ENCODE measurements at regions not wholly inside any gene's neighbourhood (a gene's known extent, or its start where the extent isn't known, plus 50 kb on each side); places are given as distances from the start of the nearest gene placed in this dataset.

DNA sequence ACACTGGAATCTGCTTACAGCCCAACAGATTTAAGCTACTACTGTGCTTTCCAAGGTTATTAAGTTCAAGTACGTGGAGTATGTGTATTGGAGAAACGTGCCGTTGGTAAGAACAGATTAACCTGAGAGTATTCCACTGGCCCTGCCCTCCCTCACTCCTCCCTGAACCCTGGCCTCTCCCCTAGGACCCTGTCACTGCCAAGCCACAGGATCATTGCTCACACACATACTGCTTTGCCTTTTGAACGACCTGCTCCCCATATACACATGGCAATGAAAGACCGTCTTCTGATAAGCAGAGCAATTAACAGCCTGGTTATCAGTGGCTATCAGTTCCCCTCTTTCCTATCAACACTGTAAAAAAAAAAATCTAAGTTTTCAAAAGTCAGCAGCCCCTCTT lies 458.9 kb upstream of the DYNLRB2 start:
- ATAC-seq: no peak
- intact Hi-C loops (cut with micrococcal nuclease): loop anchor here (5.0 kb wide), 1 partner anchor 1375 kb away; no protein-coding TSS in a partner anchor
- TF ChIP-seq, protein P1, sequence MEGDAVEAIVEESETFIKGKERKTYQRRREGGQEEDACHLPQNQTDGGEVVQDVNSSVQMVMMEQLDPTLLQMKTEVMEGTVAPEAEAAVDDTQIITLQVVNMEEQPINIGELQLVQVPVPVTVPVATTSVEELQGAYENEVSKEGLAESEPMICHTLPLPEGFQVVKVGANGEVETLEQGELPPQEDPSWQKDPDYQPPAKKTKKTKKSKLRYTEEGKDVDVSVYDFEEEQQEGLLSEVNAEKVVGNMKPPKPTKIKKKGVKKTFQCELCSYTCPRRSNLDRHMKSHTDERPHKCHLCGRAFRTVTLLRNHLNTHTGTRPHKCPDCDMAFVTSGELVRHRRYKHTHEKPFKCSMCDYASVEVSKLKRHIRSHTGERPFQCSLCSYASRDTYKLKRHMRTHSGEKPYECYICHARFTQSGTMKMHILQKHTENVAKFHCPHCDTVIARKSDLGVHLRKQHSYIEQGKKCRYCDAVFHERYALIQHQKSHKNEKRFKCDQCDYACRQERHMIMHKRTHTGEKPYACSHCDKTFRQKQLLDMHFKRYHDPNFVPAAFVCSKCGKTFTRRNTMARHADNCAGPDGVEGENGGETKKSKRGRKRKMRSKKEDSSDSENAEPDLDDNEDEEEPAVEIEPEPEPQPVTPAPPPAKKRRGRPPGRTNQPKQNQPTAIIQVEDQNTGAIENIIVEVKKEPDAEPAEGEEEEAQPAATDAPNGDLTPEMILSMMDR (IDR thresholded peaks at IDR 0.05): no peak
- no peaks in the 10 kb centered on the region for H3K9me3 Mint-ChIP-seq
- H3K27me3 ChIP-seq (ENCODE audit: control insufficient read depth, insufficient read depth, low read length): no peaks in the 10 kb centered on the region
- H3K36me3 ChIP-seq (ENCODE audit: control insufficient read depth, insufficient read depth, low read length): no peaks in the 10 kb centered on the region
- no peak overlapping the region for H3K27ac Mint-ChIP-seq
- no peak overlapping the region for H3K4me3 Mint-ChIP-seq
- no peaks in the 10 kb centered on the region for H3K9me3 ChIP-seq (ENCODE audit: control insufficient read depth, insufficient read depth, low read length)
- no peak overlapping the region for H3K4me3 ChIP-seq (ENCODE audit: low read length)
- H3K36me3 Mint-ChIP-seq: no peaks in the 10 kb centered on the region
- DNase-seq: no peak
- peaks cover 4 to 6% of the 10 kb centered on the region in 2 donors for H3K27me3 Mint-ChIP-seq (ENCODE audit: low read depth in 2 of 2)
- WGBS (ENCODE audit: insufficient coverage): 83% methylated on average over 4 of the region's 5 CpGs
- H3K4me1 ChIP-seq (ENCODE audit: control insufficient read depth, insufficient read depth, low read length): no peaks in the 10 kb centered on the region
- H3K4me1 Mint-ChIP-seq: no peaks in the 10 kb centered on the region
- no peak overlapping the region for H3K27ac ChIP-seq (ENCODE audit: low read length)

DNA sequence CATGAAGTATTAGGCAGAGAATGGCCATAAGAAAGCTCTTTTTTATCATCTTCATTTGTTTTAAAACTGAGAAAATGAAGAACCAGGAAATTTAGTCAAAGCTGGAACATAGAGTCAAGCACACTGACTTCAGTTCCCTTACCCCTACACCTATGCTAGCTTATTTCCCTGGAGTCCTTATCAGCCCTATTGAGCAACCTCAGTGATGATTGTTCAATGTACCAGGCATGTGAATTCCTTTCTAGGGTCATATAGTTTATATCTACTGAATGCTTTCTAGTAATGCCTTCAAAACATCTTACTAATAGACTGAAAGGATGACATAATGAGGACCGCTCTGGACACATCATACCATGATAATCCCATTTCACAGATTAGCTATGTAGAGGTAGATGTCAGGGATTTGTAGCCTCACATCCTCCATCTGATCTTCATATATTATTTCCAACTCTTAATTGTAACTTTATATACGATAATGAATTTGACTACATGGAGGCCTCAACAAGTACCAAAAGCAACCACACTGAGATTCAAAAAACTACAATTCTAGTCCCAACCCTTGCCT lies 460.4 kb upstream of the DYNLRB2 start:
- H3K27ac Mint-ChIP-seq: no peak overlapping the region
- H3K4me3 ChIP-seq (ENCODE audit: low read length): no peak overlapping the region
- no peaks in the 10 kb centered on the region for H3K4me1 Mint-ChIP-seq
- H3K36me3 Mint-ChIP-seq: no peaks in the 10 kb centered on the region
- peaks cover 7 to 10% of the 10 kb centered on the region in 2 donors for H3K27me3 Mint-ChIP-seq (ENCODE audit: low read depth in 2 of 2)
- no peak for DNase-seq
- no peaks in the 10 kb centered on the region for H3K9me3 Mint-ChIP-seq
- H3K9me3 ChIP-seq (ENCODE audit: control insufficient read depth, insufficient read depth, low read length): no peaks in the 10 kb centered on the region
- ATAC-seq: no peak
- H3K27ac ChIP-seq (ENCODE audit: low read length): no peak overlapping the region
- WGBS (ENCODE audit: insufficient coverage): no CpG with 5 or more reads among the region's 2 CpGs
- H3K4me1 ChIP-seq (ENCODE audit: control insufficient read depth, insufficient read depth, low read length): no peaks in the 10 kb centered on the region
- H3K27me3 ChIP-seq (ENCODE audit: control insufficient read depth, insufficient read depth, low read length): no peaks in the 10 kb centered on the region
- TF ChIP-seq, protein P1 (IDR thresholded peaks at IDR 0.05): no peak
- no peak overlapping the region for H3K4me3 Mint-ChIP-seq
- intact Hi-C loops (cut with micrococcal nuclease): loop anchor here (5.0 kb wide), 1 partner anchor 1373 kb away; no protein-coding TSS in a partner anchor
- no peaks in the 10 kb centered on the region for H3K36me3 ChIP-seq (ENCODE audit: control insufficient read depth, insufficient read depth, low read length)

DNA sequence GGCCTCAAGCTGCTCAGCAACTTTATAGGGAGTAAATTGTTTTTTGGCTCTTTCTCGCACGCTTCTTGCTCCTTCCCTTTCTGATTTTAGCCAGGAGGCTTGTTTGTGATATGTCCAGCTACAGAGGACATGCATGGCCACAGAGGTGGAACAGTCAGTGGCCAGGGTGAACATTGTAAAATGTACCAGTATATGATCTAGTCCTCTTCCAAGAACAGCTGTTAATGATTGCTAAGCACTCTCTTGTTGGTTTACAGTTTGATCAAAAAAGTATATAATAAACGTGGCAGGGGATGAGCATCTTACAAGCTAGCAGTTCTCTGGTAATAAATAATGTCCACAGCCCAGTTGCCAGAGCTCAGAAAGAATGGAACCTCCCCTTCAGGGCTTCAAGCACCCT lies 461.7 kb upstream of the DYNLRB2 start:
- Histone ChIP-seq H3K36me3 (ENCODE audit: control insufficient read depth, insufficient read depth, low read length) (no peaks in the 10 kb centered on the region), H3K27ac (ENCODE audit: low read length) (no peak overlapping the region), H3K4me3 (ENCODE audit: low read length) (no peak overlapping the region), H3K27me3 (ENCODE audit: control insufficient read depth, insufficient read depth, low read length) (no peaks in the 10 kb centered on the region), H3K4me1 (ENCODE audit: control insufficient read depth, insufficient read depth, low read length) (no peaks in the 10 kb centered on the region), H3K9me3 (ENCODE audit: control insufficient read depth, insufficient read depth, low read length) (no peaks in the 10 kb centered on the region)
- DNase-seq (no peak), ATAC-seq (no peak)
- H3K4me3 Mint-ChIP-seq: no peak overlapping the region
- H3K9me3 Mint-ChIP-seq: no peaks in the 10 kb centered on the region
- TF ChIP-seq, protein P1 (IDR thresholded peaks at IDR 0.05): no peak
- no peaks in the 10 kb centered on the region for H3K36me3 Mint-ChIP-seq
- H3K27ac Mint-ChIP-seq: no peak overlapping the region
- 84% methylated on average over 3 of the region's 3 CpGs for WGBS (ENCODE audit: insufficient coverage)
- H3K4me1 Mint-ChIP-seq: no peaks in the 10 kb centered on the region
- peaks cover 7 to 10% of the 10 kb centered on the region in 2 donors for H3K27me3 Mint-ChIP-seq (ENCODE audit: low read depth in 2 of 2)
- intact Hi-C loops (cut with micrococcal nuclease): no loop called here

DNA sequence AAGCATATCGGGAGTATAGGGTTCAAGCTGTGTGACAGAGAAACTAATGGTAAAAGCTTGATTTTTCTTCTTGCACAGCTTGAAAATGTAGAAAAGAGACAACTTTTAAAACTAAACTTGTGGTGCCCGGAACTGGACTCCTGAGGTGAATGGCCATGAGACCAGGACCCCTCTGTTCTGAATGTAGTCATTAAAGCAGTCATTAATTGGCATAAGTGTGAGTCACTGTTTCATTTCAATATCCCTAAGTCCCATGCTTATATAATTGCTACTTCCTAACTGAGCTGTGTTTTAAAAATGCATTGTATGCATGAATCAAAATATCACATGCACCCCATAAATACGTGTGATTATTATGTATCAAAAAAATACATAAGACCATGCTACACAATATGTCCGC lies 463.1 kb upstream of the DYNLRB2 start:
- Histone ChIP-seq H3K4me3 (ENCODE audit: low read length) (no peak overlapping the region), H3K27ac (ENCODE audit: low read length) (no peak overlapping the region), H3K27me3 (ENCODE audit: control insufficient read depth, insufficient read depth, low read length) (no peaks in the 10 kb centered on the region), H3K4me1 (ENCODE audit: control insufficient read depth, insufficient read depth, low read length) (no peaks in the 10 kb centered on the region), H3K9me3 (ENCODE audit: control insufficient read depth, insufficient read depth, low read length) (no peaks in the 10 kb centered on the region), H3K36me3 (ENCODE audit: control insufficient read depth, insufficient read depth, low read length) (no peaks in the 10 kb centered on the region)
- intact Hi-C loops (cut with micrococcal nuclease): no loop called here
- H3K27ac Mint-ChIP-seq: no peak overlapping the region
- no peak overlapping the region for H3K4me3 Mint-ChIP-seq
- no peak for DNase-seq
- no peaks in the 10 kb centered on the region for H3K36me3 Mint-ChIP-seq
- H3K9me3 Mint-ChIP-seq: no peaks in the 10 kb centered on the region
- no peaks in the 10 kb centered on the region for H3K4me1 Mint-ChIP-seq
- ATAC-seq: no peak
- TF ChIP-seq, protein P1 (IDR thresholded peaks at IDR 0.05): no peak
- H3K27me3 Mint-ChIP-seq (ENCODE audit: low read depth in 2 of 2): peaks cover 6 to 10% of the 10 kb centered on the region in 2 donors
- WGBS (ENCODE audit: insufficient coverage): 96% methylated on average over 3 of the region's 4 CpGs
